ENCODE measurements at regions not wholly inside any gene's neighbourhood (a gene's known extent, or its start where the extent isn't known, plus 50 kb on each side); places are given as distances from the start of the nearest gene placed in this dataset.

GRCh38 chr17:71163121-71163812 lies 957.6 kb upstream of the SOX9 start:
- no peak for DNase-seq
- no peaks in the 10 kb centered on the region for H3K4me1 ChIP-seq
- intact Hi-C loops (cut with DNase I; ENCODE audit: low total_unique reads): no loop called here
- H3K9me3 ChIP-seq: no peaks in the 10 kb centered on the region
- no peaks in the 10 kb centered on the region for H3K27me3 ChIP-seq
- H3K27ac ChIP-seq: no peak overlapping the region
- no peaks in the 10 kb centered on the region for H3K36me3 ChIP-seq
- no peak overlapping the region for H3K4me3 ChIP-seq
- no peak for TF ChIP-seq CTCF (IDR thresholded peaks at IDR 0.05)

DNA sequence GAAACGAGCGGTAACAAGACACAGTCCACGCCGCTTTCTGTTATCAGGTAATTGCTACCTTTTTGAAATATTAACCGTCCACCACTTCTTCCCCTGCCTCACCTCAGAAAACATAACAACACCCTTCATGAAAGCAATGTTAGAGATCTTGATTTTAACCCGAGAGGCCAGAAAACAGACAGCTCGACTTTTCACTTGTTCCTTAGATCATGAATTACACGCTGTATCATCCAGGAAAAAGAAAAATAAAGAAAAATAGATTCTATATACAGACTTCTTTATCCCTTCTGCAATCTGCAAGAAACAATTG lies 957.1 kb upstream of the SOX9 start:
- Histone ChIP-seq H3K4me3 (no peak overlapping the region), H3K27me3 (no peaks in the 10 kb centered on the region), H3K27ac (no peak overlapping the region), H3K4me1 (no peaks in the 10 kb centered on the region), H3K9me3 (no peaks in the 10 kb centered on the region), H3K36me3 (no peaks in the 10 kb centered on the region)
- no peak for TF ChIP-seq CTCF (IDR thresholded peaks at IDR 0.05)
- no peak for DNase-seq
- intact Hi-C loops (cut with DNase I; ENCODE audit: low total_unique reads): no loop called here

GRCh38 chr17:71164561-71164960 lies 956.3 kb upstream of the SOX9 start:
- H3K4me1 ChIP-seq: no peaks in the 10 kb centered on the region
- no peak overlapping the region for H3K27ac ChIP-seq
- intact Hi-C loops (cut with DNase I; ENCODE audit: low total_unique reads): no loop called here
- TF ChIP-seq CTCF (IDR thresholded peaks at IDR 0.05): no peak
- no peak overlapping the region for H3K4me3 ChIP-seq
- H3K36me3 ChIP-seq: no peaks in the 10 kb centered on the region
- H3K27me3 ChIP-seq: no peaks in the 10 kb centered on the region
- DNase-seq: no peak
- no peaks in the 10 kb centered on the region for H3K9me3 ChIP-seq

GRCh38 chr17:71166311-71166710 lies 954.5 kb upstream of the SOX9 start:
- intact Hi-C loops (cut with DNase I; ENCODE audit: low total_unique reads): no loop called here
- TF ChIP-seq CTCF (IDR thresholded peaks at IDR 0.05): no peak
- Histone ChIP-seq H3K4me3 (no peak overlapping the region), H3K9me3 (no peaks in the 10 kb centered on the region), H3K4me1 (no peaks in the 10 kb centered on the region), H3K36me3 (no peaks in the 10 kb centered on the region), H3K27ac (no peak overlapping the region), H3K27me3 (no peaks in the 10 kb centered on the region)
- DNase-seq: no peak

- Histone ChIP-seq H3K9me3 (no peaks in the 10 kb centered on the region), H3K36me3 (no peaks in the 10 kb centered on the region), H3K27ac (no peak overlapping the region), H3K4me1 (no peaks in the 10 kb centered on the region), H3K27me3 (no peaks in the 10 kb centered on the region), H3K4me3 (no peak overlapping the region)
- TF ChIP-seq CTCF (IDR thresholded peaks at IDR 0.05): no peak
- DNase-seq: no peak
- intact Hi-C loops (cut with DNase I; ENCODE audit: low total_unique reads): no loop called here
These were observed 952.6 kb upstream of the SOX9 start for GRCh38 chr17:71168053-71168741.

All from tibial artery (tissue), 4 donors.